ENCODE measurements at regions not wholly inside any gene's neighbourhood (a gene's known extent, or its start where the extent isn't known, plus 50 kb on each side); places are given as distances from the start of the nearest gene placed in this dataset.

GRCh38 chr6:6460416-6460815 is 128.1 kb upstream of the LY86 start:
- Histone ChIP-seq H4K20me1 (ENCODE audit: insufficient read depth, low read length) (no peaks in the 10 kb centered on the region), H3K9ac (ENCODE audit: low read length) (no peak overlapping the region), H3K4me1 (ENCODE audit: low read length) (no peaks in the 10 kb centered on the region), H3K9me3 (ENCODE audit: insufficient read depth, low read length) (no peaks in the 10 kb centered on the region), H3K27me3 (ENCODE audit: low read depth, low read length) (peaks cover 5% of the 10 kb centered on the region; the same call in 1 of the 2 replicates), H3K4me2 (ENCODE audit: low read length) (no peak overlapping the region), H3K79me2 (ENCODE audit: low read length) (no peaks in the 10 kb centered on the region), H2AFZ (ENCODE audit: low read depth, low read length) (no peak overlapping the region), H3K36me3 (replicated peaks; ENCODE audit: low read depth, low read length) (no peaks in the 10 kb centered on the region), H3K27ac (ENCODE audit: low read length) (no peak overlapping the region), H3K4me3 (ENCODE audit: low read length) (no peak overlapping the region)
- TF ChIP-seq EZH2phosphoT487 (IDR thresholded peaks at IDR 0.05; ENCODE audit: low read depth) (no peak), CTCF (IDR thresholded peaks at IDR 0.05; ENCODE audit: low read depth, low read length) (no peak)

DNA sequence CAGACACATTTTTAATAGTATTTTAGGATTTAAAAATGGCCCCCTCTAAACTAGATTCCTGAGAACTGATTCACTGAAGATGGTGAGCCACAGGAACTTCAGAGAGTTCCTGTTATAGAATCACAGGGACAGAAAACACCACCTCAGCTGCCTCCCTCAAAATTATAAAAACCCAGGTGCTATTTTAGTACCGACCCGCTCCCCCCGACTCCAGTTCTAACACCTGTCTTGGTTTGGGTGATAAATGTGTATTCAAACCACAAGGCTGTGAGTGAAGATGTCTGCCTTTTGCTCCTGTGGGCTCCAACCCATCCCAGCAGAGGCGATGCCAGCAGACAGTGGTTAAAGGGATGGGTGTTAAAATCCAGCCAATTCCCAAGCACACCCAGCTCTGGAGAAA is 127.4 kb upstream of the LY86 start:
- Histone ChIP-seq H3K4me1 (ENCODE audit: low read length) (no peaks in the 10 kb centered on the region), H3K27me3 (ENCODE audit: low read depth, low read length) (peaks cover 12% of the 10 kb centered on the region; the same call in 1 of the 2 replicates), H3K27ac (ENCODE audit: low read length) (no peak overlapping the region), H3K79me2 (ENCODE audit: low read length) (no peaks in the 10 kb centered on the region), H4K20me1 (ENCODE audit: insufficient read depth, low read length) (no peaks in the 10 kb centered on the region), H3K4me2 (ENCODE audit: low read length) (no peak overlapping the region), H3K9ac (ENCODE audit: low read length) (no peak overlapping the region), H3K36me3 (replicated peaks; ENCODE audit: low read depth, low read length) (no peaks in the 10 kb centered on the region), H2AFZ (ENCODE audit: low read depth, low read length) (no peak overlapping the region), H3K9me3 (ENCODE audit: insufficient read depth, low read length) (no peaks in the 10 kb centered on the region), H3K4me3 (ENCODE audit: low read length) (no peak overlapping the region)
- no peak for TF ChIP-seq EZH2phosphoT487 (IDR thresholded peaks at IDR 0.05; ENCODE audit: low read depth)
- no peak for TF ChIP-seq CTCF (IDR thresholded peaks at IDR 0.05; ENCODE audit: low read depth, low read length)

DNA sequence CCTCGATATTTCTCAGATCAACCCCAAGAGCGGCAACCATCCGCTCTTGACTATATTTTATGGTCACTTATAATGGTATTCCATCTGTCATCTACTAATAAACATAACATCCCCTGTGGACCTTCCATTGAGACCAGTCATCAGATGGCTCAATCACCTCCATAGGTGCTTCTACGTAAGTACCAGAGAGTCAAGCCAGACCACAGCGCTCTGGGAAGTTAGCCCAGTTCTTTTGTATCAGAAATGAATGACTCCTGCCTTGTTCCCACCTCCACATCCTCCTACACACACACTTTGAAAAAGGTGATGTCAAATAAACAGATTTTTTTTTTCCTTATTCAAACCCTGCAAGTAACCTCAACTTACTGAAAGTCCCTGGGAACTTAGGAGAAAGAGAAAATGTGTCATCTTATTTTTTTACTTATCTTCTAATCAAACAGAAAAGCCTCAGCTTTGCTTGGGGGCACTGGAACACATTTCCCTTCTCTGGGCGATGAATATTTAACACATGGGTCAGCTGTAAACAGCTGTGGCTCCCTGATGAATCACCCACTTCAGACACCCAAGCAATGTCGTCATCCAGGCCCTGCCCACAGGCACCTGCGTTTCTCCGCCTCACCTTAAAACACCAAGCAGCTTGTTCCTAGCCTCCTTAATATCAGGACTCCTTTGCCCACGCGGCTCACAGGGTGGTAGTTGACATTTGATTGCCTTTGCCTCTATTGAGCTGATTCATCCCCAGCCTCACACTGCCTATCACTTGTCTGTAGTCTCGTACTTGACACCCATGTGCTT is 121.4 kb upstream of the LY86 start:
- Histone ChIP-seq H3K9me3 (ENCODE audit: insufficient read depth, low read length) (no peaks in the 10 kb centered on the region), H3K79me2 (ENCODE audit: low read length) (no peaks in the 10 kb centered on the region), H3K27me3 (ENCODE audit: low read depth, low read length) (peaks cover 13% of the 10 kb centered on the region; the same call in 1 of the 2 replicates), H3K36me3 (replicated peaks; ENCODE audit: low read depth, low read length) (no peaks in the 10 kb centered on the region), H3K4me3 (ENCODE audit: low read length) (no peak overlapping the region), H4K20me1 (ENCODE audit: insufficient read depth, low read length) (no peaks in the 10 kb centered on the region), H3K9ac (ENCODE audit: low read length) (no peak overlapping the region), H3K4me2 (ENCODE audit: low read length) (no peak overlapping the region), H3K4me1 (ENCODE audit: low read length) (no peaks in the 10 kb centered on the region), H2AFZ (ENCODE audit: low read depth, low read length) (no peak overlapping the region), H3K27ac (ENCODE audit: low read length) (no peak overlapping the region)
- TF ChIP-seq CTCF (IDR thresholded peaks at IDR 0.05; ENCODE audit: low read depth, low read length): no peak
- no peak for TF ChIP-seq EZH2phosphoT487 (IDR thresholded peaks at IDR 0.05; ENCODE audit: low read depth)

DNA sequence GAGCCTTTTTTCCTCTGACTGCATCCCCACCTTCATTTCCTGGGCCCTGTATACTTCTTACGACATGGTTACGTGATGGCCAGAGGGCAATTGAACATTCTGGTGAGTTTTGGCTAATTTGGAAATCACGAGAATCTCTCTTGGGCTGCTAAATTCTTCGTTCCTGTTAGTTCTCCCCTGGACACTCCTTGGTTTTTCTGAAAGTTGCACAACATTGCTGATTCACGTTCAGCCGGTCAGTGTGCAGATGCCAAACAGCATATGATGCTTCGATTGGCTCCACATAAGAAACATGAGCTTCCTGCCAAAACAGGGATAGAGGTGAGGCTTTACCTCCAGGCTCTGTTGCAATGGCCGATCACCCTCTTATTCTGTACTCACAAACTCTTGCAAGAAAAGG is 119.4 kb upstream of the LY86 start:
- Histone ChIP-seq H3K4me2 (ENCODE audit: low read length) (no peak overlapping the region), H3K9me3 (ENCODE audit: insufficient read depth, low read length) (no peaks in the 10 kb centered on the region), H3K9ac (ENCODE audit: low read length) (no peak overlapping the region), H3K27ac (ENCODE audit: low read length) (no peak overlapping the region), H3K27me3 (ENCODE audit: low read depth, low read length) (peaks cover 13% of the 10 kb centered on the region; the same call in 1 of the 2 replicates), H3K4me1 (ENCODE audit: low read length) (no peaks in the 10 kb centered on the region), H3K4me3 (ENCODE audit: low read length) (no peak overlapping the region), H3K36me3 (replicated peaks; ENCODE audit: low read depth, low read length) (no peaks in the 10 kb centered on the region), H4K20me1 (ENCODE audit: insufficient read depth, low read length) (no peaks in the 10 kb centered on the region), H2AFZ (ENCODE audit: low read depth, low read length) (no peak overlapping the region), H3K79me2 (ENCODE audit: low read length) (no peaks in the 10 kb centered on the region)
- TF ChIP-seq CTCF (IDR thresholded peaks at IDR 0.05; ENCODE audit: low read depth, low read length) (no peak), EZH2phosphoT487 (IDR thresholded peaks at IDR 0.05; ENCODE audit: low read depth) (no peak)
